Caco-2 (cell line): ENCODE measurements at regions not wholly inside any gene's neighbourhood (a gene's known extent, or its start where the extent isn't known, plus 50 kb on each side); places are given as distances from the start of the nearest gene placed in this dataset.

ENCODE experiments used
- BruUV-seq: library from RNA; stranded (reverse); fragments of 400-500 nt; replicated peaks from 2 replicates; lab custom pipeline; 2021; lab: Mats Ljungman, UMichigan
- CTCF ChIA-PET: fragments of 300-600 bp; sonication (Branson Sonifier 250); formaldehyde crosslinking; loops from one replicate; lab custom pipeline; 2022; ENCODE audit warnings: antibody characterized with exemption; lab: Charles Lee
- POLR2A ChIA-PET: fragments of 300-600 bp; sonication (Branson Sonifier 250); formaldehyde crosslinking; loops from one replicate; lab custom pipeline; 2022; ENCODE audit warnings: antibody characterized with exemption; lab: Charles Lee
- DNase-seq, 2 experiments: peaks; one replicate each; pipeline versions ENCODE4 v3.0.0 to v3.0.0-alpha.2; 2020 to 2022
- H3K27me3 ChIP-seq: replicated peaks from 2 replicates; pipeline ENCODE4 v1.6.0; 2011; ENCODE audit warnings: low read length; ENCODE audit not compliant: control insufficient read depth, insufficient read depth
- H3K36me3 ChIP-seq: 2 replicates; pipeline ENCODE4 v1.5.1; 2011; ENCODE audit warnings: low read length; ENCODE audit not compliant: control insufficient read depth, insufficient read depth
- H3K4me1 ChIP-seq: fragments of 250-450 bp; sonication (Bioruptor Pico); 2 replicates; pipeline ENCODE4 v1.5.1; 2020; ENCODE audit warnings: mild to moderate bottlenecking
- H3K4me3 ChIP-seq: 2 replicates; pipeline ENCODE4 v1.5.1; 2011; ENCODE audit warnings: low read depth, mild to moderate bottlenecking, control low read depth, low read length
- H3K9me3 ChIP-seq: fragments of 250-450 bp; sonication (Bioruptor Pico); 2 replicates; pipeline ENCODE4 v1.5.1; 2020; ENCODE audit warnings: mild to moderate bottlenecking, moderate library complexity
- H3K27ac Mint-ChIP-seq: one replicate; pipeline ENCODE4 v1.8.0; 2022; ENCODE audit warnings: mixed read lengths; ENCODE audit not compliant: unreplicated experiment
- H3K27me3 Mint-ChIP-seq: one replicate; pipeline ENCODE4 v1.8.0; 2022; ENCODE audit warnings: mixed read lengths; ENCODE audit not compliant: insufficient read depth, unreplicated experiment
- H3K36me3 Mint-ChIP-seq: one replicate; pipeline ENCODE4 v1.8.0; 2022; ENCODE audit warnings: mild to moderate bottlenecking, mixed read lengths; ENCODE audit not compliant: insufficient read depth, unreplicated experiment
- H3K4me1 Mint-ChIP-seq: one replicate; pipeline ENCODE4 v1.8.0; 2022; ENCODE audit warnings: low read depth, mixed read lengths; ENCODE audit not compliant: unreplicated experiment
- H3K4me3 Mint-ChIP-seq: one replicate; pipeline ENCODE4 v1.8.0; 2022; ENCODE audit warnings: mild to moderate bottlenecking, moderate library complexity, mixed read lengths; ENCODE audit not compliant: unreplicated experiment
- H3K9me3 Mint-ChIP-seq: one replicate; pipeline ENCODE4 v1.8.0; 2022; ENCODE audit warnings: mixed read lengths; ENCODE audit not compliant: unreplicated experiment
- intact Hi-C: fragments of 100-400 bp; cut with micrococcal nuclease; formaldehyde crosslinking; loops from one replicate; pipeline ENCODE4 v1.10.0; 2022; ENCODE audit not compliant: unreplicated experiment
- TF ChIP-seq, protein P1 (sequence below), 2 experiments: fragments of 200-600 bp in 1 of 2; IDR thresholded peaks; 1 replicate in 1 of 2; 2 replicates in 1 of 2; pipeline versions ENCODE4 v1.5.1 to v1.8.0; 2011 to 2022; ENCODE audit warnings: antibody characterized with exemption in 1 of 2, control low read depth in 1 of 2, inconsistent platforms in 1 of 2, low read depth in 1 of 2, low read length in 1 of 2, mild to moderate bottlenecking in 1 of 2, moderate library complexity in 1 of 2; ENCODE audit not compliant: insufficient read depth in 1 of 2, severe bottlenecking in 1 of 2, unreplicated experiment in 1 of 2

DNA sequence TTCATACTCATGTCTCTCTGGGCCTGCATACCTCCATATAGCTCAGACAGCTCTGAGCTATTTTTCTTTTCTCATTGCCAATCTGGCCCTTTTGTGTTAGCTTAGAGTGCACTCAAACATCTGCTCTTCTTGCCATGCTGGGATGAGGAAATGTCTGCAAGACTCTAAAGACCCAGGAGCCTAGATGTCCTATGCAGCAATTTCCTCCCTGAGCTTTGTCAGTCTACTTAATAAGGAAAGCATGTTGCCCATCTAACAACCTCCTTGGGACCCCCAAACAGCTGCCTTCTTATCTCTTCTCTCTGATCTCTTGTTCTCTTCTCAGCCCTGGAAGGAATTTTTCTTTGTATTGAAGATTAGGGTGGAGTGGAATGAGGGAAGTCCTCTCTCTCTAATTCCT, 69.2 kb downstream of the UCHL1 start:
- H3K36me3 Mint-ChIP-seq = no peaks in the 10 kb centered on the region
- BruUV-seq = no TSS peak
- no peaks in the 10 kb centered on the region for H3K4me1 ChIP-seq
- H3K4me3 ChIP-seq = no peak overlapping the region
- no peaks in the 10 kb centered on the region for H3K4me1 Mint-ChIP-seq
- H3K36me3 ChIP-seq = no peaks in the 10 kb centered on the region
- H3K27ac Mint-ChIP-seq = no peak overlapping the region
- H3K27me3 Mint-ChIP-seq = no peaks in the 10 kb centered on the region
- CTCF ChIA-PET = no interaction called here
- no peak for DNase-seq
- peaks cover 10% of the 10 kb centered on the region for H3K9me3 Mint-ChIP-seq
- no peak overlapping the region for H3K4me3 Mint-ChIP-seq
- POLR2A ChIA-PET = no interaction called here
- H3K27me3 ChIP-seq = no peaks in the 10 kb centered on the region
- peaks cover 3% of the 10 kb centered on the region; the same call in 1 of the 2 replicates for H3K9me3 ChIP-seq
- TF ChIP-seq, protein P1, sequence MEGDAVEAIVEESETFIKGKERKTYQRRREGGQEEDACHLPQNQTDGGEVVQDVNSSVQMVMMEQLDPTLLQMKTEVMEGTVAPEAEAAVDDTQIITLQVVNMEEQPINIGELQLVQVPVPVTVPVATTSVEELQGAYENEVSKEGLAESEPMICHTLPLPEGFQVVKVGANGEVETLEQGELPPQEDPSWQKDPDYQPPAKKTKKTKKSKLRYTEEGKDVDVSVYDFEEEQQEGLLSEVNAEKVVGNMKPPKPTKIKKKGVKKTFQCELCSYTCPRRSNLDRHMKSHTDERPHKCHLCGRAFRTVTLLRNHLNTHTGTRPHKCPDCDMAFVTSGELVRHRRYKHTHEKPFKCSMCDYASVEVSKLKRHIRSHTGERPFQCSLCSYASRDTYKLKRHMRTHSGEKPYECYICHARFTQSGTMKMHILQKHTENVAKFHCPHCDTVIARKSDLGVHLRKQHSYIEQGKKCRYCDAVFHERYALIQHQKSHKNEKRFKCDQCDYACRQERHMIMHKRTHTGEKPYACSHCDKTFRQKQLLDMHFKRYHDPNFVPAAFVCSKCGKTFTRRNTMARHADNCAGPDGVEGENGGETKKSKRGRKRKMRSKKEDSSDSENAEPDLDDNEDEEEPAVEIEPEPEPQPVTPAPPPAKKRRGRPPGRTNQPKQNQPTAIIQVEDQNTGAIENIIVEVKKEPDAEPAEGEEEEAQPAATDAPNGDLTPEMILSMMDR (IDR thresholded peaks at IDR 0.05; ENCODE audit: insufficient read depth in 1 of 2, low read depth in 1 of 2, low read length in 1 of 2, severe bottlenecking in 1 of 2, unreplicated experiment in 1 of 2) = no peak
- intact Hi-C loops = no loop called here

DNA sequence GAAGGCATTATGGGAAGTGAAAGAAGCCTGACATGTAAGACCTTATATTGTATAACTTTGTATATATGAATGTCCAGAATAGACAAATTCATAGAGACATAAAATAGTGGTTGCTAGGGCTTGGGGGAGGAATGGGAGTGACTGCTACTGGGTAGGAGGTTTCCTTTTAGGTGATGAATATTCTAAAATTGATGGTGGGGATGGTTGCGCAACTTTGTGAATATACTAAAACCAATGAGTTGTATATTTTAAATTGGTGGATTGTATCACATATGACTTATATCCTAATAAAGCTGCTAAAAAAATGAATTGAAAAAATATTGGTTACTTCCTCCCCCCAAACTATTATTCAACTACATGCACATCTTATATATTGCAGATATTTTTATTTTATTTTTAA, 70.0 kb downstream of the UCHL1 start:
- Mint-ChIP-seq H3K27ac (no peak overlapping the region), H3K9me3 (peaks cover 7% of the 10 kb centered on the region), H3K27me3 (no peaks in the 10 kb centered on the region), H3K4me1 (no peaks in the 10 kb centered on the region), H3K36me3 (no peaks in the 10 kb centered on the region), H3K4me3 (no peak overlapping the region)
- POLR2A ChIA-PET = no interaction called here
- DNase-seq = no peak
- H3K4me3 ChIP-seq = no peak overlapping the region
- no peaks in the 10 kb centered on the region for H3K4me1 ChIP-seq
- TF ChIP-seq, protein P1 (IDR thresholded peaks at IDR 0.05; ENCODE audit: insufficient read depth in 1 of 2, low read depth in 1 of 2, low read length in 1 of 2, severe bottlenecking in 1 of 2, unreplicated experiment in 1 of 2) = no peak
- intact Hi-C loops = no loop called here
- CTCF ChIA-PET = no interaction called here
- H3K9me3 ChIP-seq = no peaks in the 10 kb centered on the region
- no TSS peak for BruUV-seq
- no peaks in the 10 kb centered on the region for H3K36me3 ChIP-seq
- H3K27me3 ChIP-seq = no peaks in the 10 kb centered on the region

DNA sequence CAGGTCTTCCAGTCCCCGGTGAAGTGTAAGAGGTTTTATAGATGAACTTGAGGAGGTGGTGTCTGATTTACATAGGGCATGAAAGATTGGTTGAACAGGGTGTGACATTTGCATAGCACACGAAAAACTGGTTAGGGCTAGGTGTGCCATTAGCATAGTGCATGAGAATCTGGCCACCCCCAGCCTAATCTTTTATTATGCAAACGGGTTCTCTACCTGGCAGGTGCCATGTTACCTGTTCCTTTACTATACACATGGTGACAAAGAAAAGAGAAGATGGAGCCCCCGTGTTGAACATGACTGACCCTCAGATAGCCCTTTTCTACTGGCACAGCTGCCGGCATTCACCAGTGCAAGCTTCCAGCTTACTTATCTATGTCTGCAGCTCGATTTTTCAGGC, 71.0 kb downstream of the UCHL1 start:
- DNase-seq = no peak
- no peak overlapping the region for H3K4me3 Mint-ChIP-seq
- no peaks in the 10 kb centered on the region for H3K9me3 Mint-ChIP-seq
- Histone ChIP-seq H3K9me3 (no peaks in the 10 kb centered on the region), H3K4me1 (no peaks in the 10 kb centered on the region), H3K27me3 (no peaks in the 10 kb centered on the region), H3K36me3 (no peaks in the 10 kb centered on the region), H3K4me3 (no peak overlapping the region)
- no peaks in the 10 kb centered on the region for H3K4me1 Mint-ChIP-seq
- no peak overlapping the region for H3K27ac Mint-ChIP-seq
- no peaks in the 10 kb centered on the region for H3K36me3 Mint-ChIP-seq
- TF ChIP-seq, protein P1 (IDR thresholded peaks at IDR 0.05; ENCODE audit: insufficient read depth in 1 of 2, low read depth in 1 of 2, low read length in 1 of 2, severe bottlenecking in 1 of 2, unreplicated experiment in 1 of 2) = no peak
- intact Hi-C loops = no loop called here
- no TSS peak for BruUV-seq
- ChIA-PET CTCF (no interaction called here), POLR2A (no interaction called here)
- no peaks in the 10 kb centered on the region for H3K27me3 Mint-ChIP-seq
